GM12891 (cell line): ENCODE measurements at regions not wholly inside any gene's neighbourhood (a gene's known extent, or its start where the extent isn't known, plus 50 kb on each side); places are given as distances from the start of the nearest gene placed in this dataset.

ENCODE experiments used
- POLR2A ChIP-seq: IDR thresholded peaks from 2 replicates; pipeline ENCODE4 v1.6.1; 2011; ENCODE audit warnings: low read depth, low read length, control low read depth
- POLR2AphosphoS5 ChIP-seq: IDR thresholded peaks from 2 replicates; pipeline ENCODE4 v1.6.1; 2011; ENCODE audit warnings: low read depth, low read length, control low read depth
- POU2F2 ChIP-seq: IDR thresholded peaks from 2 replicates; pipeline ENCODE4 v1.6.1; 2011; ENCODE audit warnings: low read depth, mild to moderate bottlenecking, control low read depth, low read length, moderate library complexity
- SPI1 ChIP-seq: IDR thresholded peaks from 2 replicates; pipeline ENCODE4 v1.6.1; 2011; ENCODE audit warnings: low read depth, low read length, control low read depth
- TAF1 ChIP-seq: IDR thresholded peaks from 2 replicates; pipeline ENCODE4 v1.6.1; 2011; ENCODE audit warnings: low read depth, low read length, control low read depth

GRCh38 chr15:93213281-93213680 lies 124.3 kb upstream of the RGMA start:
- TF ChIP-seq POU2F2, result no peak
- TF ChIP-seq POLR2AphosphoS5, result no peak
- TF ChIP-seq TAF1, result no peak
- no peak for TF ChIP-seq POLR2A
- no peak for TF ChIP-seq SPI1
